ENCODE measurements at regions not wholly inside any gene's neighbourhood (a gene's known extent, or its start where the extent isn't known, plus 50 kb on each side); places are given as distances from the start of the nearest gene placed in this dataset.
"Not testable (repeated sequence)": the region's sequence is repeated elsewhere in the genome, so short reads cannot be mapped to it uniquely, and the experiment has no call there.

- ATAC-seq; intact Hi-C loops (cut with DNase I); DNase-seq: not testable (repeated sequence)
These were observed 457.8 kb upstream of the PIK3R1 start for GRCh38 chr5:67757771-67758170.

GRCh38 chr5:67752357-67752708 is 463.2 kb upstream of the PIK3R1 start:
- ATAC-seq = no peak
- no peak for DNase-seq
- intact Hi-C loops (cut with DNase I) = no loop called here

- ATAC-seq (no peak), DNase-seq (no peak)
- intact Hi-C loops (cut with DNase I) = no loop called here
These were observed 467.3 kb upstream of the PIK3R1 start for GRCh38 chr5:67748165-67748690.

DNA sequence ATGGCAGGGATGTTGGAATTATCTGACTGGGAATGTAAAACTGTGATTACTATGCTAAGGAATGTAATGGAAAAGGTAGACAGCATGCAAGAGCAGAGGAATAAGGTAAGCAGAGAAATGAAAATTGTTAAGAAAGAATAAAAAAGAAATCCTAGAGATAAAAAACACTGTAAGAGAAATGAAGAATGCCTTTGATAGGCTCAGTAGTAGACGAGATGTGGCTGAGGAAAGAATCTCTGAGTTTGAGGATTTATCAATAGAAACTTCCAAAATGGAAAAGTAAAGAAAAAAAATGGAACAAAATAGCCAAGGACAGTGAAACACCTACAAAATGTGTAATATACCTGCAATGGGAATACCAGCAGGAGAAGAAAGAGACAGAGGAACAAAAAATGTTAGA is 468.5 kb upstream of the PIK3R1 start:
- ATAC-seq = no peak
- no peak for DNase-seq
- intact Hi-C loops (cut with DNase I) = no loop called here

DNA sequence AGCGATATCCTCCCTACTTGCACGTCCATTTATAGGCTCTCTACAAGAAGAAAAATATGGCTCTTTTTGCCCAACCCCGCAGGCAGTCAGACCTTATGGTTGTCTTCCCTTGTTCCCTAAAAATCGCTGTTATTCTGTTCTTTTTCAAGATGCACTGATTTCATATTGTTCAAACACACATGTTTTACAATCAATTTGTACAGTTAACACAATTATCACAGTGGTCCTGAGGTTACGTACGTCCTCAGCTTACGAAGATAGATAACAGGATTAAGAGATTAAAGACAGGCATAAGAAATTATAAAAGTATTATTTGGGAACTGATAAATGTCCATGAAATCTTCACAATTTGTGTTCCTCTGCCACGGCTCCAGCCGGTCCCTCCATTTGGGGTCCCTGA is 468.9 kb upstream of the PIK3R1 start:
- intact Hi-C loops (cut with DNase I); DNase-seq; ATAC-seq: not testable (repeated sequence)

DNA sequence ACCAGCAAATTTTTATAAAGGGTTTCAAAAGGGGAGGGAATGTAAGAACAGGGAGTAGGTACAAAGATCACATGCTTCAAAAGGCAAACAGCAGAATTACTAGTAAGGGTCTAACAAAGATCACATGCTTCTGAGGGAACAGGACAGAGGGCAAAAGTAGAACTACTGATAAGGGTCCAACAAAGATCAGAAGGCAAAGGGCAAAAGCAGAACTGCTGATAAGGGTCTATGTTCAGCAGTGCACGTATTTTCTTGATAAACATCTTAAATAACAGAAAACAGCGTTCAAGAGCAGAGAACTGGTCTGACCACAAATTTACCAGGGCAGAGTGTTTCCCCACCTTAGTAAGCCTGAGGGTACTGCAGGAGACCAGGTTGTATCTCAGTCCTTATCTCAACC is 469.5 kb upstream of the PIK3R1 start:
- DNase-seq = no peak
- no peak for ATAC-seq
- intact Hi-C loops (cut with DNase I) = no loop called here

GRCh38 chr5:67732921-67733320 is 482.6 kb upstream of the PIK3R1 start:
- ATAC-seq (no peak), DNase-seq (no peak)
- intact Hi-C loops (cut with DNase I) = no loop called here

DNA sequence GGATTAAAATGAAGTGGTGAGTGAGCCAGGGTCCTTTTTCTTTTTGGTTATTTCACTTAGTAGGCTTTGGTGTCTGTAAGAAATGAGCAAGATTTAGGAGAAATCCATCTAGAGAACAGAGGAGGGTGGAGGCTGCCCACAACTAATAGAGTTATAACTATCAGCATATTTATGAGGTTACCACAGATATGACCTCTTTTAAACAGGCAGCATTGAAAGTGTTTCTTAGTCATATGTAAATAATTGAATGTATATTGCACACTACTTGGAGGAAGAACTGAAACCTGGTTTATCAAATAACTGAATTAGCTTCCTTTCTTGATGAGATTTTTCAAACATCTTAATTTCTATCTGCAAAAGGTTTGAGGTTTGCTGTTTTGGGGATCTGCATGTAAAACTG is 483.1 kb upstream of the PIK3R1 start:
- intact Hi-C loops (cut with DNase I) = no loop called here
- no peak for ATAC-seq

DNA sequence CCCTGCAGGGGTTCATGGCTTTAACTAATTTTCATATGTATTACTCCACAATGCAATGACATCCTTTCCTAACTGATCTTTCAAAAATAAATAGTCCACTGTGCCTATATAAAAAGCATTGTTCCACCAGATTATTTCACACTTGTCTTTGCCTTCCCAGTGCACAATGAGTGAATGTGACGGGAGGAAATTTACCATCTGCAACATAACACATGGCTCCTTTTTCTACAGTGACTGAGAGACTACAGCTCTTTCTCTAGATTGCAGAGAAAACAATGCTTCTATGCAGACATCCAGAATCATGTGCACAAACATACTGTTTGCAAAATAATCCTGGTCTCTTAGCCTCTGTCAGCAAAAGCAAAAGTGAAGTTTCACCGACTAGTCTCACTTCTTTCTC is 483.7 kb upstream of the PIK3R1 start:
- intact Hi-C loops (cut with DNase I) = no loop called here
- no peak for DNase-seq
- ATAC-seq = no peak

More for the DNA sequence above, 483.1 kb upstream of the PIK3R1 start:
- no peak for DNase-seq

DNA sequence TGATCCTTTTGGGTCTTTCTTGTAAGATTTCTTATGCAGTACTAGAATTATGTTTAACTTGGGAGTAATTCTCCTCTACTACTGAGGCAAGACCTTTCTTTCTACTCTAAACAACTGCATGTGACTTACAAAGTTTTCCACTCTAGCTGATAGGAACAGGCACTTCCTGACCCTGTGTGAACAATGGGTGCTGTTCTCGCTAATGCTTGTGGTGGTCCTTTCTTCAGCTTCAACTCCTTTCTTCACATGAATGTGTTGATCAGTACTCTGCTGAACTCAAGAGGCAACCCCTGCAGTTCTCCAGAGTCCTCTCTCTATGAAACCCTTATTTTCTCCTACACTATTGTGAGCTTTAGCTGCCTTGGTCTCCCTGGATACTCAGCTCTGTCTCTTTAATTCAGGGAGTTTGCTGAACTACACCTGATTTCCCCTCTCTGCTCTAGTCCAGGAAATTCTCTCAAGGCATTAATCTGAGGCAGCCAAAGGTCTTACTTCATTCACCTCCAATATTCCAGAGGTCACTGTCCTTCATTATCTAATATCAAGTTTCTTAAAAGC is 484.6 kb upstream of the PIK3R1 start:
- intact Hi-C loops (cut with DNase I) = no loop called here
- DNase-seq (no peak), ATAC-seq (no peak)

GRCh38 chr5:67728326-67728890 is 487.1 kb upstream of the PIK3R1 start:
- ATAC-seq (no peak), DNase-seq (no peak)
- intact Hi-C loops (cut with DNase I) = no loop called here

DNA sequence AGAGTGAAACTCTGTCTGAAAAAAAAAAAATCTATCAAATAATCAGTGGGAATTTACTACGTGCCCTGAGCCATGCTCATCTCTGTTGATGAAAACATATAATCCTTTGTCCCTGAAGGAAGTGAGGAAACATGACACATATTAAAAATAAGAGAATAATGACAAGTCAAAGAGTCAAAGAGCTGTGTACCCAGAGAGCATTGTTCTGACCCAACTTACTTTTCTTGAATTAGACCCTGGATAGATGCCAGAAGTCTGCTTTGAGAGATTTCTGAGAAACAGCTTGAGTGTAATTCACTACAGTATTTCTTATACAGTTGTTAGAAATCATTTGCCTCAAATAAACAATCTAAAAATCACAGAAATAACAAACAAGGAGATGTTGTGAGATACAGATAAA is 490.0 kb upstream of the PIK3R1 start:
- no peak for DNase-seq
- intact Hi-C loops (cut with DNase I) = no loop called here
- ATAC-seq = no peak

- no peak for ATAC-seq
- no peak for DNase-seq
- intact Hi-C loops (cut with DNase I) = no loop called here
These were observed 491.0 kb upstream of the PIK3R1 start for GRCh38 chr5:67724412-67725135.

- intact Hi-C loops (cut with DNase I) = no loop called here
- DNase-seq (no peak), ATAC-seq (no peak)
These were observed 491.7 kb upstream of the PIK3R1 start for GRCh38 chr5:67723873-67724272.

- ATAC-seq; DNase-seq; intact Hi-C loops (cut with DNase I): not testable (repeated sequence)
These were observed 493.0 kb upstream of the PIK3R1 start for GRCh38 chr5:67722582-67722981.

GRCh38 chr5:67720162-67720772 is 495.3 kb upstream of the PIK3R1 start:
- DNase-seq (no peak), ATAC-seq (no peak)
- intact Hi-C loops (cut with DNase I) = no loop called here

DNA sequence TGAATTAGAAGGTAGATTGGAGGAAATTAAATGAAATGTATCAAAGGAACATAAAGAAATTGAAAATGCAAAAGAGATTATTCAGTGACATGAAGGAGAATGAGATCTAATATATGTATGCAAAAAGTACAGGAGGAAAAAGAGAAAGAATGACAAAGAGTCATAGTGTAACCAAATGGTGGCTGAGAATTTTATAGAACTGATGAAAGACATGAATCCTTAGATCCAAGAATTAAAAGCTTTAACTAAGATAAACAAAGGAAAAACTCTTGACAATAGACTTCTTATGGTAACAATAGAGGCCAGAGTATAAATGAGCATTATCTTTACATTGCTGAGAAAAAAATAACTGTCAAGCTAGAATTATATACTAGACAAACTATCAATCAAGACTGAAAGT is 505.4 kb upstream of the CD180 start:
- DNase-seq (no peak), ATAC-seq (no peak)
- intact Hi-C loops (cut with DNase I) = no loop called here

- intact Hi-C loops (cut with DNase I) = loop anchor here (10.0 kb wide), 1 partner anchor 105 kb away; no protein-coding TSS in a partner anchor
- DNase-seq (no peak), ATAC-seq (no peak)
These were observed 503.0 kb upstream of the CD180 start for GRCh38 chr5:67699560-67699959.

DNA sequence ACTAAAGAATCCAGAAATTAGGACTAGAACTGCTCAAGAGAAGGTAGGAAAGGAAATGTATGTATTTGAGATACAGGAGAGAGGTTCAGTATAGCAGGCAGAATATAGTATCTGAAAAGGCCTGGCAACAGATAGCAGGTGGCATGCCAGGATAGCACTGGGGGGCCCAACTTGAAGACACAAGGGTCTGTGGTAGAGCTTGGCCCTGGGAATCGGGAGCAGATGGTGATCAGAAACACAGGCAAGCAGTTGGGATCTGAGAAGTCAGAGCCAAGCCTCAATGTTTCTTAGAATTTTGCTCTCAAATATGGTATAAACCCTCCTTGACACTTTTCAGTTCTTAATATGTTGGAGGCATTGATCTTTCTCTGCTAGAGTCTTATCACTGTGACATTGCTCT is 499.8 kb upstream of the CD180 start:
- intact Hi-C loops (cut with DNase I) = loop anchor here (10.0 kb wide), 1 partner anchor 108 kb away; no protein-coding TSS in a partner anchor
- DNase-seq (no peak), ATAC-seq (no peak)

DNA sequence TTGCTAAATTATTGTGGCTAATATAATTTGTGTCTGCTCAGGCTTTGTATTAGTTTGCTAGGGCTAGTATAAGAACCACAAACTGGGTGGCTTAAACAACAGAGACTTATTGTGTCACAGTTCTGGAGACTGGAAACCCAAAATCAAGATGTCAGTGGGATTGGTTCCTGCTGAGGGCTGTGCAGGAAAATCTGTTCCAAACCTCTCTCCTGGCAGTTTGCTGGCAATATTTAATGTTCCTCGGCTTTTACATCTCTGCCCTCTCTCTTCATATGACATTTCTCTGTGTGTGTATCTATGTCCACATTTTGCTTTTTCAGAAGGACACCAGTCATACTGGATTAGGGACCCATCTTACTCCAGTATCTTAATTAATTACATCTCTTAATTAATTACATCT is 498.8 kb upstream of the CD180 start:
- DNase-seq = no peak
- ATAC-seq = no peak
- intact Hi-C loops (cut with DNase I) = loop anchor here (10.0 kb wide), 1 partner anchor 109 kb away; no protein-coding TSS in a partner anchor
